ENCODE measurements at regions not wholly inside any gene's neighbourhood (a gene's known extent, or its start where the extent isn't known, plus 50 kb on each side); places are given as distances from the start of the nearest gene placed in this dataset.

DNA sequence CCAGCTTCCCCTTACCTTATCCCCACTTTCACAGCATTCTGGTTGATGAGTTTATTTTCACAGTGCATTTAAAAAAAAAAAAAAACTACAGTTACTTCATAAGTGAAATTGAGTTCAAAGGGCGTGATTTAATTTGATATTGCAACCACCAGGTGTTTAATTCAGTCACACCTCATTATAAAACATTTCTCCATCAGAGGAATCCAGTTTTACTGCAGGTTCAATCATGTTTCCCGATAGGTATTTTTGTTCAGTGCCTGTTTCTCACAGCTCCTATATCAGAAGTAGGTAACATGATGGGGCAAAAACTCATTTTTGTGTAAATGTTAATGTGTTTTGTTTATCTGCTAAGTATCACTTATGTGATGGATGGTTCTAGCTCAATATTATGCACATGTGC lies 102.3 kb upstream of the PCDH7 start:
- no peak overlapping the region for H3K4me3 ChIP-seq (ENCODE audit: low read depth, low read length)
- in situ Hi-C loops (cut with HindIII; ENCODE audit: low sequenced_read_pairs): no loop called here
- TF ChIP-seq, protein P1, sequence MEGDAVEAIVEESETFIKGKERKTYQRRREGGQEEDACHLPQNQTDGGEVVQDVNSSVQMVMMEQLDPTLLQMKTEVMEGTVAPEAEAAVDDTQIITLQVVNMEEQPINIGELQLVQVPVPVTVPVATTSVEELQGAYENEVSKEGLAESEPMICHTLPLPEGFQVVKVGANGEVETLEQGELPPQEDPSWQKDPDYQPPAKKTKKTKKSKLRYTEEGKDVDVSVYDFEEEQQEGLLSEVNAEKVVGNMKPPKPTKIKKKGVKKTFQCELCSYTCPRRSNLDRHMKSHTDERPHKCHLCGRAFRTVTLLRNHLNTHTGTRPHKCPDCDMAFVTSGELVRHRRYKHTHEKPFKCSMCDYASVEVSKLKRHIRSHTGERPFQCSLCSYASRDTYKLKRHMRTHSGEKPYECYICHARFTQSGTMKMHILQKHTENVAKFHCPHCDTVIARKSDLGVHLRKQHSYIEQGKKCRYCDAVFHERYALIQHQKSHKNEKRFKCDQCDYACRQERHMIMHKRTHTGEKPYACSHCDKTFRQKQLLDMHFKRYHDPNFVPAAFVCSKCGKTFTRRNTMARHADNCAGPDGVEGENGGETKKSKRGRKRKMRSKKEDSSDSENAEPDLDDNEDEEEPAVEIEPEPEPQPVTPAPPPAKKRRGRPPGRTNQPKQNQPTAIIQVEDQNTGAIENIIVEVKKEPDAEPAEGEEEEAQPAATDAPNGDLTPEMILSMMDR (IDR thresholded peaks at IDR 0.05; ENCODE audit: low read depth, low read length, missing control alignments): no peak
- DNase-seq (ENCODE audit: low read depth): no peak

- no peak overlapping the region for H3K4me3 ChIP-seq (ENCODE audit: low read depth, low read length)
- TF ChIP-seq, protein P1 (IDR thresholded peaks at IDR 0.05; ENCODE audit: low read depth, low read length, missing control alignments): no peak
- peak; percentile 11 for DNase-seq (ENCODE audit: low read depth)
- in situ Hi-C loops (cut with HindIII; ENCODE audit: low sequenced_read_pairs): no loop called here
Observed at GRCh38 chr4:30619679-30620078, 100.5 kb upstream of the PCDH7 start.

- in situ Hi-C loops (cut with HindIII; ENCODE audit: low sequenced_read_pairs): no loop called here
- TF ChIP-seq, protein P1 (IDR thresholded peaks at IDR 0.05; ENCODE audit: low read depth, low read length, missing control alignments): no peak
- DNase-seq (ENCODE audit: low read depth): no peak
- no peak overlapping the region for H3K4me3 ChIP-seq (ENCODE audit: low read depth, low read length)
Observed at GRCh38 chr4:30620711-30621110, 99.5 kb upstream of the PCDH7 start.

- in situ Hi-C loops (cut with HindIII; ENCODE audit: low sequenced_read_pairs): no loop called here
- TF ChIP-seq, protein P1 (IDR thresholded peaks at IDR 0.05; ENCODE audit: low read depth, low read length, missing control alignments): no peak
- no peak for DNase-seq (ENCODE audit: low read depth)
- H3K4me3 ChIP-seq (ENCODE audit: low read depth, low read length): no peak overlapping the region
Observed at GRCh38 chr4:30630431-30630830, 89.7 kb upstream of the PCDH7 start.

DNA sequence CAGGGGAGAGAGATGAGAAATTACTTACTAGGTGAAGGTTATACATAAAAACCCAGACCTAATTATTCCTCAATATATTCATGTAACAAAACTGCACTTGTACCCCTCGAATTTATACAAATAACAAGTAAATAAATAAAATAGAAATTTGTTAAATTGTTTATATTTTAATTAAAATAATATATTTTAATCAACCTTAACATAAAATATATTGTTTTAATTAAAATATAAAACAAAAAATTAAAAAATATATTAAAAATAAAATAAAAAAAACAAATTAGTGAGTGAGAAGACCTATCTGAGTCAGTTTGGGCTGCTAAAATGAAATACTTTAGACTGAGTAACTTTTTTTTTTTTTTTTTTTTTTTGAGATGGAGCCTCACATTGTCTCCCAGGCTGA lies 87.4 kb upstream of the PCDH7 start:
- in situ Hi-C loops (cut with HindIII; ENCODE audit: low sequenced_read_pairs): no loop called here

DNA sequence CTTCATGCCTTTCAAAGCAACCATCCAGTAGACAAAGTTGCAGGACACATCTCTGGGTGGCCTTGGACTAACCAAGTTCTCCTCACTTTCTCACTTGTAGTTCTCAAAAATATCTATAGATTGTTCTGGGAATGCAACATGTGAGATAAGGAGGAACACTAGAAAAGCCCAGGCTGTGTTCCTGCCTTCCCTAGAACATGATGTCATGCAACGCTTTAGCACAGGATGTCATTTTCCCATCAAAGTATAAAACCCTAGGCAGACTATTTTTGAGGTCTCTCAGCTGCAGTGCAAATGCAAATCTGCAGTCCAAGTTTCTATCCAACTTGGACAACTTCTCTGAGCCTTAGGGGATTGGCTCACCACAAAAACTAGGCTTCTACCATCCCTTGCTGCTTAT lies 78.8 kb upstream of the PCDH7 start:
- no peak for DNase-seq (ENCODE audit: low read depth)
- no peak overlapping the region for H3K4me3 ChIP-seq (ENCODE audit: low read depth, low read length)
- in situ Hi-C loops (cut with HindIII; ENCODE audit: low sequenced_read_pairs): no loop called here
- TF ChIP-seq, protein P1 (IDR thresholded peaks at IDR 0.05; ENCODE audit: low read depth, low read length, missing control alignments): no peak

More for the DNA sequence above, 87.4 kb upstream of the PCDH7 start:
- DNase-seq (ENCODE audit: low read depth): no peak
- no peak overlapping the region for H3K4me3 ChIP-seq (ENCODE audit: low read depth, low read length)
- TF ChIP-seq, protein P1 (IDR thresholded peaks at IDR 0.05; ENCODE audit: low read depth, low read length, missing control alignments): no peak

GRCh38 chr4:30642567-30642966 lies 77.6 kb upstream of the PCDH7 start:
- H3K4me3 ChIP-seq (ENCODE audit: low read depth, low read length): no peak overlapping the region
- no peak for DNase-seq (ENCODE audit: low read depth)
- in situ Hi-C loops (cut with HindIII; ENCODE audit: low sequenced_read_pairs): no loop called here
- TF ChIP-seq, protein P1 (IDR thresholded peaks at IDR 0.05; ENCODE audit: low read depth, low read length, missing control alignments): no peak

Measured in astrocyte of the cerebellum (primary cell).